Endothelial cell (in vitro differentiated cells): ENCODE measurements at regions not wholly inside any gene's neighbourhood (a gene's known extent, or its start where the extent isn't known, plus 50 kb on each side); places are given as distances from the start of the nearest gene placed in this dataset.
"Not testable (repeated sequence)": the region's sequence is repeated elsewhere in the genome, so short reads cannot be mapped to it uniquely, and the experiment has no call there.

Source experiments
- DNase-seq: peaks from one replicate; pipeline ENCODE4 v3.0.0; 2021; ENCODE audit warnings: low spot score
- H3K27ac Mint-ChIP-seq: one replicate; pipeline ENCODE4 v1.8.0; 2021; ENCODE audit warnings: mixed read lengths, inconsistent platforms; ENCODE audit not compliant: unreplicated experiment
- H3K27me3 Mint-ChIP-seq: one replicate; pipeline ENCODE4 v1.8.0; 2021; ENCODE audit warnings: mild to moderate bottlenecking, moderate library complexity, mixed read lengths, inconsistent platforms; ENCODE audit not compliant: unreplicated experiment
- H3K36me3 Mint-ChIP-seq: one replicate; pipeline ENCODE4 v1.8.0; 2021; ENCODE audit warnings: mild to moderate bottlenecking, low read depth, mixed read lengths, inconsistent platforms; ENCODE audit not compliant: unreplicated experiment
- H3K4me1 Mint-ChIP-seq: one replicate; pipeline ENCODE4 v1.8.0; 2021; ENCODE audit warnings: mild to moderate bottlenecking, mixed read lengths, inconsistent platforms; ENCODE audit not compliant: unreplicated experiment
- H3K4me3 Mint-ChIP-seq: one replicate; pipeline ENCODE4 v1.8.0; 2021; ENCODE audit warnings: mild to moderate bottlenecking, mixed read lengths, inconsistent platforms; ENCODE audit not compliant: unreplicated experiment
- H3K9me3 Mint-ChIP-seq: one replicate; pipeline ENCODE4 v1.8.0; 2021; ENCODE audit warnings: mixed read lengths, inconsistent platforms; ENCODE audit not compliant: unreplicated experiment
- TF ChIP-seq, protein P1 (sequence below): fragments of 200-600 bp; sonication (generic); IDR thresholded peaks from one replicate; pipeline ENCODE4 v1.5.0; 2021; ENCODE audit warnings: antibody characterized with exemption; ENCODE audit not compliant: unreplicated experiment

DNA sequence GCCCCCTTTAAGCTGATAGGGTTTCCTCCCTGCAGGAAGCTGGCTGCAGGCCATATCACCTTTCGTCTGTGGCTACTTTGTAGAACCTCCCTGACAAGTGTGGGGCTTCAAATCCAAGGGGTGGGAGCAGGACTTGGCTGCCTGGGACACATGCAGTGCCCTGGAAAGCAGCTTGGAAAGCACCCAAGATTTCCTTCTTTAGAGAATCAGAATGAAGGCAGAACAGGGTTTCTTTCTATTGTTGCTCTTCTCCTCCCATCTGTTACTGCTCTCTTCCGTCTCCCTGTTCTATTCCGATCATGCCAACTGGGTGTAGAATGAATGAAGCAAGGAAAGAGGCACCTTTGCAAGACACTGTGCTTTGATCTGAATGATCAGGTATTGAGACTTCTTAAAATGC is 282.2 kb downstream of the MED10 start:
- DNase-seq = no peak
- TF ChIP-seq, protein P1, sequence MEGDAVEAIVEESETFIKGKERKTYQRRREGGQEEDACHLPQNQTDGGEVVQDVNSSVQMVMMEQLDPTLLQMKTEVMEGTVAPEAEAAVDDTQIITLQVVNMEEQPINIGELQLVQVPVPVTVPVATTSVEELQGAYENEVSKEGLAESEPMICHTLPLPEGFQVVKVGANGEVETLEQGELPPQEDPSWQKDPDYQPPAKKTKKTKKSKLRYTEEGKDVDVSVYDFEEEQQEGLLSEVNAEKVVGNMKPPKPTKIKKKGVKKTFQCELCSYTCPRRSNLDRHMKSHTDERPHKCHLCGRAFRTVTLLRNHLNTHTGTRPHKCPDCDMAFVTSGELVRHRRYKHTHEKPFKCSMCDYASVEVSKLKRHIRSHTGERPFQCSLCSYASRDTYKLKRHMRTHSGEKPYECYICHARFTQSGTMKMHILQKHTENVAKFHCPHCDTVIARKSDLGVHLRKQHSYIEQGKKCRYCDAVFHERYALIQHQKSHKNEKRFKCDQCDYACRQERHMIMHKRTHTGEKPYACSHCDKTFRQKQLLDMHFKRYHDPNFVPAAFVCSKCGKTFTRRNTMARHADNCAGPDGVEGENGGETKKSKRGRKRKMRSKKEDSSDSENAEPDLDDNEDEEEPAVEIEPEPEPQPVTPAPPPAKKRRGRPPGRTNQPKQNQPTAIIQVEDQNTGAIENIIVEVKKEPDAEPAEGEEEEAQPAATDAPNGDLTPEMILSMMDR = no peak
- H3K27me3 Mint-ChIP-seq = peaks cover 2% of the 10 kb centered on the region
- no peaks in the 10 kb centered on the region for H3K4me1 Mint-ChIP-seq
- no peaks in the 10 kb centered on the region for H3K36me3 Mint-ChIP-seq
- H3K4me3 Mint-ChIP-seq = no peak overlapping the region
- no peaks in the 10 kb centered on the region for H3K9me3 Mint-ChIP-seq
- H3K27ac Mint-ChIP-seq = no peak overlapping the region

DNA sequence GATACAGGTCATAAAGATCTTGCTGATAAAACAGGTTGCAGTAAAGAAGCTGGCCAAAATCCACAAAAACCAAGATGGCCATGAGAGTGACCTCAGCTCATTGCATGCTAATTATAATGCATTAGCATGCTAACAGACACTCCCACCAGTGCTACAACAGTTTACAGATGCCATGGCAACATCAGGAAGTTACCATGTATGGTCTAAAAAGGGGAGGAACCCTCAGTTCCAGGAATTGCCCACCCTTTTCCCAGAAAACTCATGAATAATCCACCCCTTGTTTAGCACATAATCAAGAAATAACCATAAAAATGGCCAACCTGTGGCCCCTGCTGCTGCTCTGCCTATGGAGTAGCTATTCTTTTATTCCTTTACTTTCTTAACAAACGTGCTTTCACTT is 284.2 kb downstream of the MED10 start:
- not testable (repeated sequence) for H3K27me3 Mint-ChIP-seq, H3K36me3 Mint-ChIP-seq, H3K4me3 Mint-ChIP-seq, H3K4me1 Mint-ChIP-seq, H3K9me3 Mint-ChIP-seq, H3K27ac Mint-ChIP-seq, DNase-seq

DNA sequence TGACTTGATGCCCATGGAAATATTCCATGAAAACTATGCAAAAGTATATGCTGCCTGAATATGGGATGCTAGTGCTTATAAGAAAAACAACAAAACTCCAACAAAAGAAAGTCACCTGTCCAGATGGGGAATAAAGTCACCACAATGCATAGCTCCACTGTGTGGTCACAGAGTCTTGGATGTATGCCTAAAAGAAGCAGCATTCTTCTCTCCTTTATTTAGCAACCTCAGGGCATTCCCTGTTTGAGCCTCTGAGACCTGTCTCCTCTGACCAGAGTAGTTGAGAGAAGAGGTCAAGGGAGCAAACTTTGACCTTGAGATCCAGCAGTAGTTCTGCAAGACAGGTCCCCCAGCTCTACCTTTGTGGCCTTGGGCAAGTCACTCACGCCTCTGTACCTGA is 287.5 kb downstream of the MED10 start:
- Mint-ChIP-seq H3K27ac (no peak overlapping the region), H3K36me3 (no peaks in the 10 kb centered on the region), H3K9me3 (no peaks in the 10 kb centered on the region), H3K4me1 (no peaks in the 10 kb centered on the region), H3K27me3 (peaks cover 3% of the 10 kb centered on the region), H3K4me3 (no peak overlapping the region)
- TF ChIP-seq, protein P1 = no peak
- no peak for DNase-seq

DNA sequence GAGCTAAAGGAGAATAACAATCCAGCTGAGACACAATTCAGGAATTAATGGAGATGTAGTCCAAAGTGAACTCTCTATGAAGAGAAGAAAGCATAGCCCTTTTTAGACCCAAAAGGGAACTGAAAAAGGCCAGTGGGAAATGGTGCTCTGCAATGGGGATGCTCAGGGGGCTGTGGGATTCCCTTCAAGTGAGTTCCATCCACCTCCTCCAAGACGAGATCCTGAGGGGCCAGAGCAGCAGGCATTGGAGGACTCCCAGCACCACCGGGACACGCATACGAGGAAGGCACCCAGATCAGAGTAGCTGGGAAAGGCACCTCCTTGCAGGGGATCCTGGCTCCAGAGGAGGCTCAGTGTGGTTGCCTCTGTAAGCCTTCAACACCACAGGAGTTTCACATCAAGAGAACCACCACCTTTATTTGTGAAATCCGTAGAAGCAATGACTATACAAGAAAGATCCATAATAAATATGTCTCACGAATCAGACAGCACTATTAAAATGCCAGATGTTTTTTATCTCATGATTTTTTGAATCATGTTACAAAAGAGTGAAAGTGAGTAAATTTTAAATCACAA is 288.2 kb downstream of the MED10 start:
- Mint-ChIP-seq H3K36me3 (no peaks in the 10 kb centered on the region), H3K27ac (no peak overlapping the region)

DNA sequence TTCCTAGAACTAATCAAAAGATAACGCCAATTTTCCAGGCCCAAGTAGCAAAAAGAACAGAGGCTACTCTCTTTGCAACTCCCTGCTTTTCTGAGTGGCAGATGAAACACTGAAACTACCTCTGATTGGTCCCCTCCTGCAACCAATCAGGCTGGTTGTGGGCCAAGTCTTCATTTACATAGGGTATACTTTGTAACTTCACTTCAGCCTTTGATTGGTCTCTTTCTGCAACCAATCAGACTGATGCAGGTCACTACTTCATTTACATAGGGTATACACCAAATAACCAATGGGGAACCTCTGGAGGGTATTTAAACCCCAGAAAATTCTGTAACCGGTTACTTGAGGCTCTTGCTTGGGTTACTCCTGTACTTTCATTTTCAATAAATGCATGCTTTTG is 289.6 kb downstream of the MED10 start:
- Mint-ChIP-seq H3K36me3 (no peaks in the 10 kb centered on the region), H3K27me3 (peaks cover 3% of the 10 kb centered on the region), H3K9me3 (no peaks in the 10 kb centered on the region), H3K27ac (no peak overlapping the region), H3K4me1 (no peaks in the 10 kb centered on the region), H3K4me3 (no peak overlapping the region)
- no peak for DNase-seq
- TF ChIP-seq, protein P1 = no peak

More for the DNA sequence above, 288.2 kb downstream of the MED10 start:
- Mint-ChIP-seq H3K4me1 (no peaks in the 10 kb centered on the region), H3K4me3 (no peak overlapping the region), H3K9me3 (no peaks in the 10 kb centered on the region), H3K27me3 (peaks cover 3% of the 10 kb centered on the region)
- DNase-seq = no peak
- TF ChIP-seq, protein P1 = no peak
